GM19467 (cell line): ENCODE measurements at regions not wholly inside any gene's neighbourhood (a gene's known extent, or its start where the extent isn't known, plus 50 kb on each side); places are given as distances from the start of the nearest gene placed in this dataset.

ENCODE experiments used
- ATAC-seq: cut with Tn5 transposase; IDR thresholded peaks from one replicate; pipeline ENCODE4 v1.9.1; 2021; ENCODE audit warnings: mild to moderate bottlenecking, moderate library complexity; ENCODE audit not compliant: unreplicated experiment

GRCh38 chr6:165229216-165229615 is 80.2 kb downstream of the C6orf118 start:
- ATAC-seq = no peak

DNA sequence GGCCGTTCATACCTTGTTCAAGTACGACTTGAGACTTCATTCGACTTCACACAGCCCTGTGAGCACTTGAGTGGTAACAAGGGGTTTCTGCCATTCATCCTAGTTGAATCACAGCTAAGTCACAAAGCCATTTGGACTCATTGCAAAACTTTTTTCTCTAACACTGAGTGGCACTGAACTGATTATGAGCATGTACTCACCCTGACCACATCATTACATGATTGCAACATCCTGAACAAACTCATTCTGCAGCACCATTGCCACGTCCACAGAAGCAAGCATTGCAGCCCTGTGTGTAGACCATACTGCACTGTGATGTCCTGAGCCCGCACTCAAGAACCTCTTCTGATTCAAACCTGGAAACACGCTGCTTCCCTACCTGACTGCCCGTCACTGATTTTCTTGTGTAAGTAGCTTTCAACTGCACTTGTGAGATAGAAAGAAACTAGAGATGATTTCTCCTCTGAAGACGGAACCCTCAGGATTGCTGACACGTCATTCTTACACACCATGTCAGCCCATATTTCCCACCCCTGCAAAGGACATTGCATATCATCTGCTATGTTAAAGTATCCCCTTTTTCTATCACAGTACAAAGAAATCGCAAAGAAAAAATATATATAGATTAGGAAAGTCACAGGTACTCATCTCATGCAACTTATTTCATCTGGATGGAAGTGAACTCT is 81.6 kb downstream of the C6orf118 start:
- no peak for ATAC-seq

DNA sequence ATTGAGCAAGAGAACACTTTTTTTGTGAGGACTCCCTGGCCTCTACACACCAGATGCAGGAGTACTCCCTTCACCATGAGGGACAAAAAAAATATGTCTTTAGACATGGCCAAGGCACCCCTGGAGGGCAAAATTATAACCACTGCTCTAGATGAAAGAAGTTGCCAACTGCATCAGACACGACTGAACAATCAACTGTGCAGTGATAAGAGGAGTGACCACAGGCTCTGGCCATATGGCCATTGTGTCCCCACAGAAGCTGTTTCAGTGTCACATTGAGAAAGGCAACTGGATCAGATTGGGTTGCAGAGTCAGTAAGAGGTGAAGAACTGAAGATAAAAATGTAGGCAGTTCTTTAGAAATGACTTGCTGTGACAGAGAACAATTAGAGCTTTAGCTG is 85.7 kb downstream of the C6orf118 start:
- no peak for ATAC-seq

- no peak for ATAC-seq
Measured at GRCh38 chr6:165223101-165223500, 86.3 kb downstream of the C6orf118 start.

- ATAC-seq = no peak
Measured at GRCh38 chr6:165222315-165223025, 86.9 kb downstream of the C6orf118 start.

DNA sequence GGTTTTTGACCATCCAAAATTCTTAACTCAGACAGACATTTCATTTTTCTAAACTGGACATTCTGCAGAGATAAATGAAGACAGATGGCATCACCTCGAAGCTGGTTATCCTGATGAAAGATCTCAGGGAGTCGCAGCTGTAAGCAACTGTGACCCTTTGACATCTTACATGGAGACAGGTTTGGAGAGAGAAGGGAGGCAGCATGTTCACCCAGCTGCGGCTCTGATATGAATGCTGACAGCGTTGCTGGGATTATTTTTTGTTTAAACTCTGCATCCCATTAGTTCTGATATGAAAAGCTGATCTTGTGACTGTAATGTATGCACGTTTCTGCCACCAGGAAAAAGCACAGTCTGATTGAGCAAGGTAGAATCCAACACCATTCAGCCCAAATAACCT is 89.4 kb downstream of the C6orf118 start:
- no peak for ATAC-seq

DNA sequence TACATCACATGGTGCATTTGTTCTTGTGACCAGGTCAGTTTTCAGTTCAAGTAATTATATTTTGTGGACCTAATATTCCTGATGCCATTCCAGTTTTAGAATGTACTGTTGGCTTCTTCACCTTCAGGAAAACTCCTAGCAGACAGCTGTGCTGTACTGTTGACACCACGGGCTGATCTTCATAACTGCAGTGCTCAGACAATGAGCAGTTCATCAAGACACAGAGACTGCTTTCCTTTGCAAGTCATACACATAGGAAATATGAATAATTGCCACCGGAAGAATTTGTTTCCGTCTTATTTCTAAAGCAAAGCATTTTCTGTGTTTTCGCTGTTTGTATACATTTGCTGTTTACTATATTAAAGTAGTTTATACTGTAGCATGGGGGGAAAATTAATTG is 89.8 kb downstream of the C6orf118 start:
- ATAC-seq = no peak

- ATAC-seq = no peak
Measured at GRCh38 chr6:165218829-165219228, 90.6 kb downstream of the C6orf118 start.

- ATAC-seq = no peak
Measured at GRCh38 chr6:165206798-165207197, 102.6 kb downstream of the C6orf118 start.

DNA sequence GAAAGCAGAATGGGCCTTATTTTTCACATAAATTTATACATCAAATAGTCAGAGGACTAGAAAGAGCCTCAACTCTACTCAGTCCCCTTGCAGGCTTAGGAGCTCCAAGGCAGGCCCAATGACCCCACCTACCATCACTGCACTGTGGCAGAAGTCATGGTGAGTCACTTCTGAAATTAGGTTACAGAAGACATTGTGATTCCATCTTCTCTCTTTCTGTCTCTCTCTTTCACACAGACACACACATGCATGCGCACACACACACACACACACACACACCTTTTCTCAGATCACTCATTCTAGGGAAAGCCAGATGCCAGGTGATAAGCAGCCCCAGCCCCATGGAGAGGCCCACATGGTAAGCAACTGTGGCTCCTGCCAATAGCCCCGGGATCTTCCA is 103.8 kb downstream of the C6orf118 start:
- ATAC-seq = no peak

DNA sequence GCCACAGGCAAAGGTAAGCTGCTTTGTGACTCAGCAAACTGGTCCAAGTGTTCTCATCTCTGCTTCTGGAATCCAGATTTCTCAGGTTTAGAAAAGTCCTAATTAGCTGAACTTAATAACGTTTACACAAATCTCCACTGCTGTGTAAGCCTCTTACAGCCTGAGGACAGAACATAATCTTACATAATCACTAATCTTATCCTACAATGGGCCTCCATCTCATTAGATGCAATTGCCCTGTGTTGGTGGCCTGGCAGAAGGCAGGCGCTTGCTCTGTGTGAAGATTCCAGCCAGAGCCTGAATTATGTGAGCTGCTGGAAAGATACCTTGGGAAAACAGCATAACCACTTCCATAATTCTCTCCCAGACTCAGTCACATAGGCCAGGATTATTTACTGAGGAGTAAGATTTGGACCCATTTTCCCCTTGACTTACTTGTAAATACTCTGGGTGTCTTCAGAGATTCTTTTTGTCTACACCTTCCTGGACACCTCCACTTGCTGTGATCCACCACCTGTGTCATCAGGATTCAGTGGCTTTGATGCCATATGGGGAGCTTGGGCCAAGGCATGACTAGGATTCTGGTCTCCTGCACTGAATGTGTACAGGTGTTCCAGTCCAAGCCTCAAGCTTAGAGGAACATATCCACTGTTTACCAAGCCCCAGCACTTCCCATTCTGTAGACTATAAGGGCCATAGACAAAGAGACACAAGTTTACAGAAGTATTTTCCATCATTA is 104.4 kb downstream of the C6orf118 start:
- no peak for ATAC-seq

DNA sequence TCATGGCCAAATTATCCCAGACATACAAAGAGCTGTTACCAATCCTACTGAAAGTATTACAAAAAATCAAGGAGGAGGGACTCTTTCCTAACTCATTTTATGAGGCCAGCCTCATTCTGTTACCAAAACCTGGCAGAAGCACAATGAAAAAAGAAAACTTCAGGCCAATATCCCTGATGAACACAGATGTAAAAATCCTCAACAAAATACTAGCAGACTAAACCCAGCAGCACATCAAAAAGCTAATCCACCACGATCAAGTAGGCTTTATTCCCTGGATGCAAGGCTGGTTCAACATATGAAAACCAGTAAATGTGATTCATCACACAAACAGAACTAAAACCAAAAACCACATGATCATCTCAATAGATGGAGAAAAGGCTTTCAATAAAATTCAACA is 109.2 kb downstream of the C6orf118 start:
- ATAC-seq = no peak

DNA sequence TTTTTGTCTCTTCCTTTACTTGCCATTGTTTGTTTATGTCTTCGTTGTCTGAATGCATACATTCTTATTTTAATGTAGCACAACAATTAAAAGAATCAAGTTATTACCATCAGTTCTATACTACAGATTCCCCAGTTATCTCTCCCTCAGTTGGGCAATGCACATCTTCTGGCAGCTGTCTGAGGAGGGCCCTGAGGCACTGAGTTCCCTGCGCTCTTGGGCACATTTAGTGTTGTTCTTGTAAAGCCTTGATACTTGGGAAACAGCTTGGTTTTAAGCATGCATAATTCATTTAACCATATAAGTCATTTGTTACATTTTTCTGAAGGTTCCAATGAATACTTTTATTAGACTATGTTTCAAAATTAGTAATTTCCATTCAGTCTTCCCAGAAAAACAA is 117.9 kb downstream of the C6orf118 start:
- ATAC-seq = no peak

DNA sequence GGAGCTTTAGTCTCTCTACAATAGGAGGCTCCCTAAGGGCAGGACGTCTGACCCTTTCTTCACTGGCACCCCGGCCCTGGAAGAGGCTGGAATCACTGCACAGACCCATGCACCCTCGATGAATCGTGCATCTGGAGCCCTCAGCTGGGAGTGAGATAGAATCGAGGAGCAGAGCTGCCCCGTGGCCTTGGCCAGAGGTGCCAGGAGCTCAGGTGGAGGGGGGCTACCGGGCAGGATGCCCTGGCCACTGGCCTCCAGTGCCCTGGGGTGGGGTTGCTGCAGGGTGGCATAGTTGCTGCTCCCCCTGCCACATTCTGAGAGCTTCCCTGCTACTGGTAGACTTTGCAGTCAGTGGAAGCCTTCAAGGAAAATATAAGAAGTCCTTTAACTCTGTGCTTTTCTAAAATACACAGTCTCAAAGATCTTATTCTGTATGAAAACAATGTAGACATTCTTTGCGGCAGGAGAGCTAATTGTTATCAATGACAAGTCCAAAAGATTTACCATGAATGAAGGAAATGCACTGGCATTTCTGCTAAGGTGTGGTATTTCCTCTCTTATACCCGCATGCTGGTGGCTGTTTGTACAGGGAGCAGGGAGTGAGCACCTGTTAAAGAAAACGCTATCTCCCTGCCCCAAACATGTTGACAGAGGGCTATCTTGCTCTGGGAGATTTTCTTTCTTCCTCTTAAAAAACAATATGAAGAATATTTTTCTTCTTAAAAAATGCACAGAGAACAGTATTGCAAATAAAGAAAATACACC is 122.8 kb downstream of the C6orf118 start:
- no peak for ATAC-seq

- ATAC-seq = no peak
Measured at GRCh38 chr6:165186041-165186440, 123.4 kb downstream of the C6orf118 start.

GRCh38 chr6:165184192-165184979 is 125.0 kb downstream of the C6orf118 start:
- no peak for ATAC-seq

- ATAC-seq = no peak
Measured at GRCh38 chr6:165183496-165184140, 125.8 kb downstream of the C6orf118 start.

DNA sequence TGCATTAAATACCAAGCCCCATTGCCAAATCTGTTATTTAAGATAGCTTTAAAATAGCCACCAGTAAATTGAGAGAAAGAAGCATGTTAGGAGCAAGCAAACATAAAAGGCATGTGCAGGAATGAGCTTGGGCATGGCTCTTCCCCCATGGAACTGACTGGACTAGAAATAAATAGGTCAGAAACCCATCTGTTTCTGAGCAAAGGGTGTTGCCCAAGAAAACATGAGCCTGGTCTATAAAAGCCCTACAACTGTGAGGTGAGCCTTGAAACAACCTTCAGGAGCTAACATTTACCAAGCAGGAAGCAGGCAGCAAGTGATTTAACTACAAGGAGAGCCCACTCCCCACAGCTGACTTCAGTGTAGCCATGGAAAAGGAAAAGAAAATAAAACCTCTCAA is 126.3 kb downstream of the C6orf118 start:
- ATAC-seq = no peak

GRCh38 chr6:165181951-165182414 is 127.4 kb downstream of the C6orf118 start:
- ATAC-seq = no peak

- no peak for ATAC-seq
Measured at GRCh38 chr6:165178056-165178455, 131.3 kb downstream of the C6orf118 start.
